Activated CD4-positive, alpha-beta T cell treated with anti-CD3 and anti-CD28 coated beads, Interleukin-2, amount 50 U/mL, for 24 hours (primary cell): ENCODE measurements at regions not wholly inside any gene's neighbourhood (a gene's known extent, or its start where the extent isn't known, plus 50 kb on each side); places are given as distances from the start of the nearest gene placed in this dataset.
A peak's percentile ranks its signal among the peaks of the same experiment; 100 is the strongest.
"Not testable (repeated sequence)": the region's sequence is repeated elsewhere in the genome, so short reads cannot be mapped to it uniquely, and the experiment has no call there.

Experiments used
- DNase-seq, 2 donors: peaks; one replicate each; pipeline ENCODE4 v3.0.0-alpha.2; 2020; ENCODE audit warnings: low read depth in 1 of 2, low spot score in 1 of 2

GRCh38 chr13:88824218-88824617, 1153.0 kb downstream of the SLITRK5 start:
- DNase-seq = no peak

DNA sequence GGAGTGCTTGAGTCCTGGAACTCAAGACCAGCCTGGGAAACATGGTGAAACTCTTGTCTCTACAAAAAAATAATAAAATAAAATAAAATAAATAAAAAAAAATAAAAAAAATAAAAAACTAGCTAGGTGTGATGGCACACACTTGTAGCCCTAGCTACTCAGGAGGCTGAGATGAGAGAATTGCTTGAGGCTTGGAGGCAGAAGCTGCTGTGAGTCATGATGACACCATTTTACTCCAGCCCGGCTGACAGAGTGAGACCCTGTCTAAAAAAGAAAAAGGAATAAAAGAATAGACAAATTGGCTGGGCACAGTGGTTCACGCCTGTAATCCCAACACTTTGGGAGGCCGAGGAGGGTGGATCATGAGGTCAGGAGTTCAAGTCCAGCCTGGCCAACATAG, 1168.9 kb downstream of the SLITRK5 start:
- no peak for DNase-seq

- not testable (repeated sequence) for DNase-seq
These were observed 1181.1 kb downstream of the SLITRK5 start for GRCh38 chr13:88852293-88852692.

- no peak for DNase-seq
These were observed 1186.1 kb downstream of the SLITRK5 start for GRCh38 chr13:88857256-88857655.

DNA sequence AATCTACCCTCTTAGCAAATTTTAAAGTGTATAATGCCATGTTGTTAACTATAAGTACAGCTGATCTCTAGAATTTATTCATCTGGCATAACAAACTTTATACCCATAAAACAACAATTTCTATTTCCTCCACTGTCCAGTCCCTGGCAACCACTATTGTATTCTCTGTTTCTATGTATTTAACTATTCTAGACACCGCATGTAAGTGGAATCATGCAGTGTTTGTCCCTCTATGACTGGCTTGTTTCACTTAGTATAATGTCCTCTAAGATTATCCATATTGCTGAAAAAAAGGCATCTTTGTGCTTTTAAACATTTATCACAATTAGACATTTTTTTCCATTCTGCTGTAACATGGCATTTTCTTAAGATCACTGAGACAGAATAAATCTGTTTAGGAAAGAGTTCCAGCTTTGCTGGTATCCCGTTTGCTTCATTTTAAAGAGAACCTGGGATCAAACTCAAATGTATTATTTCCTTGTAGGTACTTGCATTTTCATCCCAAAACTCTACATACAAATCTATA, 1191.0 kb downstream of the SLITRK5 start:
- DNase-seq = no peak

DNA sequence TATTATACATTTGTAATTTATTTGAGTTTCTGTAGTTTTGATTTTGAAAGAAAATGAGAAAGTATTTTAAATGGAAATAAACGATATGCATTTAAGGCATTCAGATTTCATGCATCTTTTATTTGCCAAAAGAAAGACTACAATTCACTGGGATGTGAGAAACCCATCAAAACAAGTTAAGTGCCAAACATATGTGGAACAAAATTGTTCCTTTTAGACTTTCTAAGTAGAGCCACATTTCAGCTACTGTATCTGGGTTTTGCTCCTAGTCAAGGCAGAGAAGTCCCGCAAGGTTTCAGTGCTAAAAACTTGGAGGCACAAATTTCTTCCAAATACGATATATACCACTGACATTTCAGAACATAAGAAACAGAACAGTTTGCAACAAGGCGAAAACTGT, 1191.9 kb downstream of the SLITRK5 start:
- no peak for DNase-seq

DNA sequence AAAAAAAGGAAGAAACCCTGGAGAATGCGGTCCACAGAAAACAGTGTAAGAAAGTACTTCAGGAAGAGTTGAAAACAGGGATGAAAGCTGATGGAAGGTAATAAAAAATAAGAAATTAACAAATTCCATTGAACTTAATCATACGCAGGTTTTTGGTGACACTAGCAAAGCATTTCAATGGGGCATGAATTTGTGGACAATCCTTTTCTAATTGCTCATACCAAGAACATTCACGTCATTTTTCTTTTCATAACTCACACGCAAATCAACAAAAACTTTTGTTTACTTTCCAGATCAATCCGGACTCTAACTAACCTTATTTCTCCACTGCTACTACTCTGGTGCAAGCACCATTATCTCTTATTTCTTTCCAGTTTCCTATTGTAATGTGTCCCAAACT, 1195.0 kb downstream of the SLITRK5 start:
- no peak for DNase-seq

GRCh38 chr13:88883741-88884140, 1212.6 kb downstream of the SLITRK5 start:
- DNase-seq = no peak

GRCh38 chr13:88887045-88887662, 1216.0 kb downstream of the SLITRK5 start:
- DNase-seq = no peak

DNA sequence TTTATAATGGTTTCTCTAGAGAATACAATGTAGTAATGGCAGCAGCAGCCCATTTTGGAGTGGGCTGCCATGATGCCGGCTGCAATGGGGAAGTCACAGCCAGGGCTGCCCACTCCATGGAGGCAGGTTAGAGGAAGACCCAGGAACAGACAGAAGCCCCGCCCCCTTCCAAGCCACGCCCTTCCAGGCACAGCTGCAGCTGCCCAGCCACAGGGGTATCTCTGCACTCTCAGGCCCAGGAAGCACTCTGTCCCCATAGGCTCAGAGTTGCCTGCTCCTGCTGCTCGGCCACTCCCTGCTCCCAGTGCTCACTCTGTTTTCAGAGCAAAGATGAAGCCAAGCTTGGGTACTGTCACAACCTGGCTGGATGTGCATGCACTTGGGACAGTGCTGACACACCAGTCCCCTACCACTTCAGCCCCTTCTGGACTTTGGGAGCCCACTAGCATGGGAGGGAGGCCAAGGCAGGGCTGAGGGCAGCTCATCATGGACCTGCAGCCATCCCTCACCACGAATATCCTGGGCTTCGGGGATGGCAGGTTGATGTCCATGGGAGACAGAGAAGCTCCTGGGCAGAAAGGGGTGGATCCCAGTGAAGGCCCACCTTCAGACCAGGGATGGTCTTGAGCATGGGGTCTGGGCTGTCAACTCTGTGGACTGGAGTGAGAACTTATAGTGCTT, 1224.2 kb downstream of the SLITRK5 start:
- no peak for DNase-seq

DNA sequence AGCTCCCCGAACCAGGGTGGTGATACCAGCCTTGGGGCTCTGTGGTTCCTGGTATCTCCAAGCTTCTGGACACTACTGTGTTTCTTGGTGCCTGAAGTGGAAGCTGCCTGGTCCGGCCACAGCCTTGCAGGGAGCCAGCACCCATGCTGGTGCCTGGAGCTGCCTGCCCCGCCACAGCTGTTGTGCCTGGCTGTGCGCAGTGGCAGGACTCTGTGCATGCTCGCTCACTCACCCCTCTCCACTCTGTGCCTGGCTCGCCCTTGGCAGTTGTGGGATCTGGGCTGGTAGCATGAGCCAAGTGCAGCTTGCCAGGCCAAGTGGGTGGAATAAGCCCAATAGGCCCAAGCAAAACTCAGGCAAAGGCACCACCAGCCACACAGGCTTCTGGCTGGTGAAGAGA, 1225.3 kb downstream of the SLITRK5 start:
- no peak for DNase-seq

GRCh38 chr13:88908961-88909441, 1237.8 kb downstream of the SLITRK5 start:
- no peak for DNase-seq

DNA sequence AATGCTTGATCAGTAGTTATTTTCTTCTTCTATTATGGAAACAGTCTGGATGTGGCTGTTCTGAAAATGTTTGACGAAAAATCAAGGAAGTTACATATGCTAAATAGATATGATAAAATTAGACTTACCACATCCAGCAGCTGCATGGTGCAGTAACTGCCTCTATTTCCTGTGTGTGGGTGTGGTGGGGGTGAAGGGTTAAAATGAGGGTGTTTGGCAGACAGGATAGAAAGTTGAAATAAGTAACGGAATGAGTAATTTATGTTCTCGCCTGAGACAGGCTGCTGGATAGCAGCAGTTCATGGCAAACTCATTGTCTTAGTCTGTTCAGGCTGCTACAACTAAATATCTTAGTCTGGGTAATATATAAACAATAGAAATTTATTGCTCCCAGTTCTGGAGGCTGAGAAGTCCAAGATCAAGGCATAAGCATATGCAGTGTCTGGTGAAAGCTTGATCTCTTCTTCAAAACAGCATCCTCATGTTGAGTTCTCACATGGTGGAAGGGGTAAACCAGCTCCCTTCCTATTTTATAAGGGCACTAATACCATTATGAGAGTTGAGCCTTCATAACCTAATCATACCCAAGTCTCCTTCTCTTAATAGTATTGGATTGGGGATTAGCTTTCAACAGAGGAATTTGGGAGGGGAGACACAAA, 1248.9 kb downstream of the SLITRK5 start:
- DNase-seq = peak in 1 of 2 donors; percentile 41

DNA sequence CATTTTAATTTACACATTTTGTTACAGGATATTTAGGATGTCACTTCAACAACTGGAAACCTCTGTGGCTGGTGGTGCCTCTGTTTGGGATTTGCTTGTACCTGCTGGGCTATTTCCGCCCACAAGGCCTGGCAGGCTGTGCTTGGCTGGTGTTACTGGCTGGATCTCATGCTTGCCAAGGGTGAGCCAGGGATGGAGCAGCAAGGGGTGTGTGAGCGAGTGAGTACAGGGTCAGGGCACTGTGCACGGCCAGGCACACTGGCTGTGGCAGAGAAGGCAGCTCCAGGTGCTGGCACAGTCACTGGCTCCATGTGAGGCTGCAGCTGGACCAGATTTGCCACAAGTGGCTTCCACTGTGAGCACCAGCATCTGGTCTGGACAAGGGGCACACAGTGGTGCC, 1254.8 kb downstream of the SLITRK5 start:
- no peak for DNase-seq

DNA sequence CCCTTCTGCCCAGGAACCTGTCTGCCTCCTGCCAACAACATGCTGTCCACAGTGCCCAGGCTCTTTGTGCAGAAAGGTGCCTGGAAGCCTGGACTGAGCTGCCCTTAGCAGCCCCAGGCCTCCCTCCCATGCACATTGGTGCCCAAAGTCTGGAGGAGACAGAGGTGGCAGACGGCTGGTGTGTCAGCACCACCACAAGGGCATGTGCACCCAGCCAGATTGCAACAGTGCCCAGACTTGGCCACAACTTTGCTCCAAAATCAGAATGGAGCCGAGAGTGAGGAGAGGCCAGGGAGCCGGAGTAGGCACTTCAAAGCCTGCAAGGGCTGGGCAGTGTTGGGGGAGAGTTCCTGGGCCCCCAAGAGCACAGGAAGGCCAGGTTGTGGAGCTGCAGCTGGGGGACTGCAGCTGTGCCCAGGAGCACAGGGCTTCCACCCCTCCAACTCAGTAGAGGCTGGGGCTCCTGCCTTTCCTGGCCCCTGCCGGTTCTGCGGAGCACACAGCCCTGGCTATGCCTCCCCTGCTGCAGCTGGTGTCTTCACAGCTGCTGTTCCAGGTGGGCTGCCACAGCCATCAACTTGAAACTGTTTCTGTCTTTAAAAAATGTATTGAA, 1255.8 kb downstream of the SLITRK5 start:
- DNase-seq = no peak

- DNase-seq = no peak
These were observed 1261.8 kb downstream of the SLITRK5 start for GRCh38 chr13:88932950-88933349.

DNA sequence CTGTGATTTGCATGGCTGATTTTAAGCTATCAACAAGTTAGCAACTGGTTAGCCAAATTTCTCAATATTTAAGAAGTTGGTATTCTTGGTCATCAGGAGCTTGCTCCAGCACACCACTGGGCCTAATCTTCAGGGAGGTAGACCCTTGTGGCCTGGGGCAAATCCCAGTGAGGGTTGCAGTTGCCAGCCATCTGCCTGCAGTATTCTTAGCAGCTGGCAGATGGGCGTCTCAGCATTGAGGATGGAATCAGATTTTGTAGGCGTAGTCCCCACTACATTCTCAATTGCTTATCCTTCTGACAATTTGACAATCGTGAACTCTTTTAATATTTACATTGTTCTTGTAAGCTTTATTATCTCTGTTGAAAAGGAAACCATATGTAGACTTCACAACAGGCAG, 1266.2 kb downstream of the SLITRK5 start:
- DNase-seq = no peak

- DNase-seq = no peak
These were observed 1274.6 kb downstream of the SLITRK5 start for GRCh38 chr13:88945793-88946192.

DNA sequence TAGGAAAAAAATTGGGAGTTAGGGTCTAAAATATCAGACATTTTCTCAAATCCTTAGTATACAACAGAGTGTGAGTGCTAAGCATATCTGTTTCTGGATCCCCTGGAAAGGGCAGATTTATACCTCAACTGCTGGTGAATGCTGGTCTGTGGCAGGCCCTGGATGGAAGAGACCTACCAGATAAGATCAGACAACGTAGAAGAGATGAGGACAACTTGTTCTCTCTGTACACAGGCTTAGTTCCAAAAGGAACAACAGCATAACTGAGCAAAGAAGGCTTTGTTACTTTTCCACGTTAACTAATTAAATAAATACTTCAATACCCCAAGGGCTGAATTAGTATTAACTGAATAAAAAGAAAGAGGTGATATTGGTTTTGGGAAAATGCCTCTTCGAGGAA, 1277.3 kb downstream of the SLITRK5 start:
- DNase-seq = no peak

DNA sequence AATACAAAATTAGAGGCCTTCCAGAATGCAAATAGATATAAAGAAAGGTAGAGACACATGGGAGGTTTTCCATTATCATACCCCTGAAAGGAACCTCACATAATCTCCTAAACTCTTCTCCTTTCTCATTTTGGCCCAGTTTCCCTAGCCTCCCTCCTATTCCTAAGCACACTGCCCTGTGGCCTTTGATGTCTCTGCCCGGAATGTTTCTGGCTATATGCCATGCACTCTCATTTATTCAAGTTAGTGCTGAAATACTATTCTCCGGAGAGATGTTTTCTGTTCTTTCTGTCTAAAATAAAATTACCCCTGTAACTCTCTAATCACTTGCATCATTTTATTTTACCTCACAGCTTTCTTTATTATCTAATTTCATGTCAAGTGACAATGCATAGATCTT, 1287.7 kb downstream of the SLITRK5 start:
- no peak for DNase-seq

DNA sequence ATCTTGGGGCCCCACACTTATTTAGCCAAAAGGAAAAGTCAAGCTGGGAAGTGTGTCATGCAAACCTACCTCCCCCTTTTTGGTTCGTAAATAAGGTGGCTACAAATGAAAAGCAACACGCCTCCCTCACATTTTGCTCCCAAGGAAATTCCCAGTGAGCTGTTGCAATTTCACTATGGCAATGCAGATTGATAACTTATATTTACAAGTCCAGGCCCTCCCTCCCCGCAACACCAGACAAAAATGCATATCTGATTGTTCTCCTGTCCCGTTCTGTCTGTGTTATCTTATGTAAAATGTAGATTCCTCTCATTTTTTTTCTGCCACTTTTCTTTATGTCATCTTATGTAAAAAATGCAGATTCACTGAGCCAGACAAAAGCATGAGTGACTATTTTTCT, 1305.3 kb downstream of the SLITRK5 start:
- no peak for DNase-seq

DNA sequence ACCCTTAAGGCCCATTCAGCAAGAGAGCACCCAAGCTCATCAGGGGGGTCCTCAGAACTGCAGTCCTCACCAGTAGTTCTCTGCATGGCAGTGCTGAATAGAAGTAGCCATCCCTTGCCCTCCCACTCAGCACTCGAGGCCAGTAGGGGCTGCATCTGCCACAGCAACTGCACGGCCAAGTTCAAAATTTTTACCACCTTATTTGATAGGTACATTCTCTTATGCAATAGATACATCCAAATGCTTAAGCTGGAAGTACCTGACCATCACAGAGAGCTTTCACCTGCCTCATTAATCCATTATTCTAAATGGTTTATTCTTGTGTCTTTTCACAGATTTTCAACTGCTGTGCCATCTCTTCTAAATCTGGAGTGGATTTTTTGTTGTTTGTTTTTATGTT, 1307.4 kb downstream of the SLITRK5 start:
- DNase-seq = no peak
